ENCODE measurements at regions not wholly inside any gene's neighbourhood (a gene's known extent, or its start where the extent isn't known, plus 50 kb on each side); places are given as distances from the start of the nearest gene placed in this dataset.

- DNase-seq (ENCODE audit: low read depth, low spot score) = no peak
- no peak for ATAC-seq
- Histone ChIP-seq H3K36me3 (ENCODE audit: control insufficient read depth, insufficient read depth, low read length) (no peaks in the 10 kb centered on the region), H3K4me3 (ENCODE audit: low read depth in 2 of 2, low read length in 2 of 2) (no peak overlapping the region), H3K9me3 (ENCODE audit: control insufficient read depth, insufficient read depth, low read depth, low read length) (no peaks in the 10 kb centered on the region), H3K27ac (ENCODE audit: low read length) (no peak overlapping the region), H3K27me3 (ENCODE audit: control insufficient read depth, insufficient read depth, low read length) (no peaks in the 10 kb centered on the region), H3K4me1 (ENCODE audit: control insufficient read depth, insufficient read depth, low read length) (no peaks in the 10 kb centered on the region)
- POLR2A ChIA-PET = no interaction called here
- intact Hi-C loops (cut with micrococcal nuclease; ENCODE audit: unreplicated experiment) (no loop called here), in situ Hi-C loops (cut with HindIII; ENCODE audit: low pct_unique_long_range_greater_than_20kb, low sequenced_read_pairs) (no loop called here)
- TF ChIP-seq CTCF (IDR thresholded peaks at IDR 0.05) (no peak), SIN3A (IDR thresholded peaks at IDR 0.05; ENCODE audit: borderline replicate concordance, insufficient read depth, low read depth, low read length) (no peak), POLR2AphosphoS5 (IDR thresholded peaks at IDR 0.05; ENCODE audit: low read depth, low read length) (no peak), REST (IDR thresholded peaks at IDR 0.05; ENCODE audit: insufficient read depth in 1 of 2, low read depth in 2 of 2, low read length in 1 of 2) (no peak), TCF7L2 (IDR thresholded peaks at IDR 0.05; ENCODE audit: low read depth, low read length) (no peak)
- CTCF ChIA-PET = no interaction called here
- no TSS peak for BruUV-seq (replicated peaks)
Observed at GRCh38 chr9:117486426-117486825, 71.6 kb upstream of the ASTN2 start.

GRCh38 chr9:117485176-117485575 is 70.3 kb upstream of the ASTN2 start:
- no peaks in the 10 kb centered on the region for H3K36me3 ChIP-seq (ENCODE audit: control insufficient read depth, insufficient read depth, low read length)
- ChIA-PET CTCF (no interaction called here), POLR2A (no interaction called here)
- DNase-seq (ENCODE audit: low read depth, low spot score) = no peak
- no peaks in the 10 kb centered on the region for H3K4me1 ChIP-seq (ENCODE audit: control insufficient read depth, insufficient read depth, low read length)
- in situ Hi-C loops (cut with HindIII; ENCODE audit: low pct_unique_long_range_greater_than_20kb, low sequenced_read_pairs) (no loop called here), intact Hi-C loops (cut with micrococcal nuclease; ENCODE audit: unreplicated experiment) (no loop called here)
- no peaks in the 10 kb centered on the region for H3K9me3 ChIP-seq (ENCODE audit: control insufficient read depth, insufficient read depth, low read depth, low read length)
- TF ChIP-seq REST (IDR thresholded peaks at IDR 0.05; ENCODE audit: insufficient read depth in 1 of 2, low read depth in 2 of 2, low read length in 1 of 2) = no peak
- TF ChIP-seq SIN3A (IDR thresholded peaks at IDR 0.05; ENCODE audit: borderline replicate concordance, insufficient read depth, low read depth, low read length) = no peak
- TF ChIP-seq CTCF (IDR thresholded peaks at IDR 0.05) = no peak
- TF ChIP-seq POLR2AphosphoS5 (IDR thresholded peaks at IDR 0.05; ENCODE audit: low read depth, low read length) = no peak
- TF ChIP-seq TCF7L2 (IDR thresholded peaks at IDR 0.05; ENCODE audit: low read depth, low read length) = no peak
- no peak for ATAC-seq
- no TSS peak for BruUV-seq (replicated peaks)
- no peak overlapping the region for H3K4me3 ChIP-seq (ENCODE audit: low read depth in 2 of 2, low read length in 2 of 2)
- no peaks in the 10 kb centered on the region for H3K27me3 ChIP-seq (ENCODE audit: control insufficient read depth, insufficient read depth, low read length)
- no peak overlapping the region for H3K27ac ChIP-seq (ENCODE audit: low read length)

All from Panc1 (cell line).